ENCODE measurements at regions not wholly inside any gene's neighbourhood (a gene's known extent, or its start where the extent isn't known, plus 50 kb on each side); places are given as distances from the start of the nearest gene placed in this dataset.
A peak's percentile ranks its signal among the peaks of the same experiment; 100 is the strongest.

GRCh38 chr2:214674278-214674677 is 135.2 kb downstream of the BARD1 start:
- DNase-seq (ENCODE audit: low spot score), result no peak

GRCh38 chr2:214671319-214671885 is 138.1 kb downstream of the BARD1 start:
- no peak for DNase-seq (ENCODE audit: low spot score)

GRCh38 chr2:214652473-214652872 is 157.0 kb downstream of the BARD1 start:
- no peak for DNase-seq (ENCODE audit: low spot score)

- no peak for DNase-seq (ENCODE audit: low spot score)
Measured at GRCh38 chr2:214651451-214651850, 158.0 kb downstream of the BARD1 start.

- peak; percentile 19 for DNase-seq (ENCODE audit: low spot score)
Measured at GRCh38 chr2:214649440-214650205, 159.9 kb downstream of the BARD1 start.

GRCh38 chr2:214648520-214648919 is 161.0 kb downstream of the BARD1 start:
- no peak for DNase-seq (ENCODE audit: low spot score)

GRCh38 chr2:214631406-214631805 is 178.1 kb downstream of the BARD1 start:
- DNase-seq (ENCODE audit: low spot score), result no peak

GRCh38 chr2:214630402-214631045 is 179.0 kb downstream of the BARD1 start:
- no peak for DNase-seq (ENCODE audit: low spot score)

GRCh38 chr2:214629875-214630274 is 179.6 kb downstream of the BARD1 start:
- no peak for DNase-seq (ENCODE audit: low spot score)

All from kidney tubule cell (primary cell).